Karpas-422 (cell line): ENCODE measurements at regions not wholly inside any gene's neighbourhood (a gene's known extent, or its start where the extent isn't known, plus 50 kb on each side); places are given as distances from the start of the nearest gene placed in this dataset.
"Not testable (repeated sequence)": the region's sequence is repeated elsewhere in the genome, so short reads cannot be mapped to it uniquely, and the experiment has no call there.

Experiments used
- DNase-seq: peaks from one replicate; pipeline ENCODE4 v3.0.0-alpha.2; 2015
- H2AFZ ChIP-seq: fragments of 200-600 bp; sonication (generic); 2 replicates; pipeline ENCODE4 v1.6.1; 2014; ENCODE audit warnings: antibody characterized with exemption, low read length, mixed read lengths
- H3K27ac ChIP-seq: fragments of 200-600 bp; sonication (generic); 2 replicates; pipeline ENCODE4 v1.5.1; 2014; ENCODE audit warnings: mild to moderate bottlenecking, low read length, moderate library complexity
- H3K27me3 ChIP-seq: fragments of 200-600 bp; sonication (generic); 2 replicates; pipeline ENCODE4 v1.6.1; 2014; ENCODE audit warnings: low read length, mixed read lengths
- H3K36me3 ChIP-seq: fragments of 200-600 bp; sonication (generic); 2 replicates; pipeline ENCODE4 v1.6.1; 2014; ENCODE audit warnings: low read length, mixed read lengths; ENCODE audit not compliant: insufficient read depth
- H3K4me1 ChIP-seq: fragments of 200-600 bp; sonication (generic); 2 replicates; pipeline ENCODE4 v1.6.1; 2014; ENCODE audit warnings: mild to moderate bottlenecking, low read length, mixed read lengths
- H3K4me2 ChIP-seq: fragments of 200-600 bp; sonication (generic); 2 replicates; pipeline ENCODE4 v1.6.1; 2014; ENCODE audit warnings: low read length, low read depth, mild to moderate bottlenecking; ENCODE audit not compliant: poor library complexity, severe bottlenecking
- H3K4me3 ChIP-seq: fragments of 200-600 bp; sonication (generic); 2 replicates; pipeline ENCODE4 v1.5.1; 2014; ENCODE audit warnings: mild to moderate bottlenecking, antibody characterized with exemption, low read length, mixed read lengths
- H3K79me2 ChIP-seq: fragments of 200-600 bp; sonication (generic); 2 replicates; pipeline ENCODE4 v1.6.1; 2014; ENCODE audit warnings: mild to moderate bottlenecking, low read length, mixed read lengths
- H3K9ac ChIP-seq: fragments of 200-600 bp; sonication (generic); 2 replicates; pipeline ENCODE4 v1.6.0; 2014; ENCODE audit warnings: low read length
- H3K9me2 ChIP-seq: fragments of 200-600 bp; sonication (generic), shearing (Covaris generic); replicated peaks from 2 replicates; pipeline ENCODE4 v1.6.0; 2014; ENCODE audit warnings: mild to moderate bottlenecking, low read length, moderate library complexity; ENCODE audit not compliant: insufficient read depth
- H3K9me3 ChIP-seq: fragments of 300-700, 200-600 bp; sonication (generic); 2 replicates; pipeline ENCODE4 v1.6.1; 2014; ENCODE audit warnings: low read length, mixed read lengths
- H4K20me1 ChIP-seq: fragments of 200-600 bp; sonication (generic); 2 replicates; pipeline ENCODE4 v1.6.1; 2014; ENCODE audit warnings: mild to moderate bottlenecking, antibody characterized with exemption, low read length, low read depth; ENCODE audit not compliant: insufficient read depth

- not testable (repeated sequence) for DNase-seq, H3K4me1 ChIP-seq, H3K36me3 ChIP-seq, H3K79me2 ChIP-seq, H3K27me3 ChIP-seq, H3K4me3 ChIP-seq, H3K9ac ChIP-seq, H4K20me1 ChIP-seq, H3K9me2 ChIP-seq, H3K27ac ChIP-seq, H3K9me3 ChIP-seq, H3K4me2 ChIP-seq, H2AFZ ChIP-seq
Observed at GRCh38 chr5:60420773-60421172, 279.2 kb downstream of the DEPDC1B start.

DNA sequence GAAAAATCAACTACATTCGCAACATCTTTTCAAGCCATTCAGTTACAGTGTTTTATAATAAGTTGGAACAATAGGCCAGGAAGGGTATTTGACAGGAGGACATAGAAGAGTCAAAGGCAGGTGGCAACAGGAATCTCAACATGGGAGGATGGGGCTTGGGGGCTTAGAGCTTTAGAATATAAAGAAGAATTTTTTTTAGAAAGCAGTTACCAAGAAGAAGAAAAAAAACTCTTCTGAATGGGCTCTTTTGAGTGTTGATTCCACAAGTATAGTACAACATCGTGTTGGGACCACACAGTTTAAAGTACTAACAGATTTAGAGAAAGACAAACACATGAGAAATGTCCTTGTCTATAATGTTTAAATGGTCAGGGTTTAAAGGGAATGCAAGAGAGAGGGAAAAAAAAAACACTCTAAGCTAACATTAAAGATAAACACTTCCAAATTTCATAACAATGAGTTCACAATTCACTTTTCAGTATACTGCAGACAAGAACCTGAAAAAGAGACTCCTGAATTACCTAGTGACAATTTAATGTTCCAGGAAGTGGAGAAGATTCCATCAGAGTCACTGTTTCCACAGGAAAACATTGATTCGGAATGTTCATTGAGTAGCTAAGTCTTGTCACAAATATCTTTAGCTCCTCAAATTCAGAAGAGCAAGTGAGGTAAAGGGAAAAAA, 282.3 kb downstream of the DEPDC1B start:
- no peak for DNase-seq
- H2AFZ ChIP-seq = no peak overlapping the region
- no peaks in the 10 kb centered on the region for H3K27me3 ChIP-seq
- H3K9ac ChIP-seq = no peak overlapping the region
- H3K36me3 ChIP-seq = no peaks in the 10 kb centered on the region; the same call in 1 of the 2 replicates
- no peak overlapping the region for H3K27ac ChIP-seq
- no peak overlapping the region for H3K4me3 ChIP-seq
- peaks cover 5% of the 10 kb centered on the region; the same call in 1 of the 2 replicates for H3K79me2 ChIP-seq
- no peaks in the 10 kb centered on the region for H3K4me1 ChIP-seq
- H3K4me2 ChIP-seq = no peak overlapping the region
- no peaks in the 10 kb centered on the region for H3K9me3 ChIP-seq
- H3K9me2 ChIP-seq = no peaks in the 10 kb centered on the region
- no peaks in the 10 kb centered on the region for H4K20me1 ChIP-seq

- no peak for DNase-seq
- H3K79me2 ChIP-seq = peaks cover 2% of the 10 kb centered on the region; the same call in 1 of the 2 replicates
- no peaks in the 10 kb centered on the region for H3K27me3 ChIP-seq
- no peak overlapping the region for H3K9ac ChIP-seq
- no peak overlapping the region for H3K27ac ChIP-seq
- H4K20me1 ChIP-seq = no peaks in the 10 kb centered on the region
- no peaks in the 10 kb centered on the region for H3K4me1 ChIP-seq
- H3K9me2 ChIP-seq = no peaks in the 10 kb centered on the region
- no peaks in the 10 kb centered on the region for H3K9me3 ChIP-seq
- no peak overlapping the region for H3K4me2 ChIP-seq
- no peak overlapping the region for H2AFZ ChIP-seq
- no peak overlapping the region for H3K4me3 ChIP-seq
- no peaks in the 10 kb centered on the region for H3K36me3 ChIP-seq
Observed at GRCh38 chr5:60415443-60415842, 284.5 kb downstream of the DEPDC1B start.

GRCh38 chr5:60410427-60410826, 289.5 kb downstream of the DEPDC1B start:
- H3K36me3 ChIP-seq = no peaks in the 10 kb centered on the region
- H2AFZ ChIP-seq = no peak overlapping the region
- H3K9ac ChIP-seq = no peak overlapping the region
- H4K20me1 ChIP-seq = peaks cover 4% of the 10 kb centered on the region; the same call in 1 of the 2 replicates
- no peaks in the 10 kb centered on the region for H3K4me1 ChIP-seq
- H3K4me3 ChIP-seq = no peak overlapping the region
- H3K79me2 ChIP-seq = no peaks in the 10 kb centered on the region
- no peak for DNase-seq
- no peaks in the 10 kb centered on the region for H3K27me3 ChIP-seq
- H3K4me2 ChIP-seq = no peak overlapping the region
- no peak overlapping the region for H3K27ac ChIP-seq
- no peaks in the 10 kb centered on the region for H3K9me3 ChIP-seq
- H3K9me2 ChIP-seq = no peaks in the 10 kb centered on the region

- Histone ChIP-seq H3K27ac (no peak overlapping the region), H3K4me3 (no peak overlapping the region), H3K4me1 (peaks cover 8% of the 10 kb centered on the region), H3K9ac (no peak overlapping the region), H3K9me3 (no peaks in the 10 kb centered on the region), H3K27me3 (no peaks in the 10 kb centered on the region), H2AFZ (no peak overlapping the region), H3K9me2 (no peaks in the 10 kb centered on the region), H3K4me2 (no peak overlapping the region), H3K36me3 (no peaks in the 10 kb centered on the region), H4K20me1 (peaks cover 15% of the 10 kb centered on the region; the same call in 1 of the 2 replicates), H3K79me2 (no peaks in the 10 kb centered on the region)
- no peak for DNase-seq
Observed at GRCh38 chr5:60404171-60404570, 295.8 kb downstream of the DEPDC1B start.

- DNase-seq = no peak
- Histone ChIP-seq H3K9ac (no peak overlapping the region), H3K4me3 (no peak overlapping the region), H3K9me2 (no peaks in the 10 kb centered on the region), H3K4me1 (peaks cover 15% of the 10 kb centered on the region), H4K20me1 (peaks cover 17% of the 10 kb centered on the region; the same call in 1 of the 2 replicates), H3K79me2 (no peaks in the 10 kb centered on the region), H3K36me3 (no peaks in the 10 kb centered on the region), H3K27me3 (no peaks in the 10 kb centered on the region), H2AFZ (no peak overlapping the region), H3K4me2 (no peak overlapping the region), H3K9me3 (no peaks in the 10 kb centered on the region), H3K27ac (no peak overlapping the region)
Observed at GRCh38 chr5:60403343-60404006, 296.5 kb downstream of the DEPDC1B start.

- Histone ChIP-seq H3K4me3 (no peak overlapping the region), H3K27me3 (no peaks in the 10 kb centered on the region), H2AFZ (no peak overlapping the region), H3K27ac (no peak overlapping the region), H3K9ac (no peak overlapping the region), H3K36me3 (no peaks in the 10 kb centered on the region), H3K79me2 (no peaks in the 10 kb centered on the region), H3K4me2 (no peak overlapping the region), H3K9me3 (no peaks in the 10 kb centered on the region), H4K20me1 (peaks cover 16% of the 10 kb centered on the region; the same call in 1 of the 2 replicates), H3K9me2 (no peaks in the 10 kb centered on the region), H3K4me1 (peaks cover 20% of the 10 kb centered on the region)
- no peak for DNase-seq
Observed at GRCh38 chr5:60402161-60402785, 297.7 kb downstream of the DEPDC1B start.

GRCh38 chr5:60401526-60401925, 298.4 kb downstream of the DEPDC1B start:
- Histone ChIP-seq H3K9me3 (no peaks in the 10 kb centered on the region), H3K9me2 (no peaks in the 10 kb centered on the region), H3K79me2 (no peaks in the 10 kb centered on the region), H3K9ac (no peak overlapping the region), H3K36me3 (no peaks in the 10 kb centered on the region), H3K4me3 (no peak overlapping the region), H3K4me2 (no peak overlapping the region), H2AFZ (no peak overlapping the region), H3K27me3 (no peaks in the 10 kb centered on the region), H3K4me1 (peaks cover 20% of the 10 kb centered on the region), H3K27ac (no peak overlapping the region), H4K20me1 (peaks cover 16% of the 10 kb centered on the region; the same call in 1 of the 2 replicates)
- no peak for DNase-seq
